ENCODE measurements at regions not wholly inside any gene's neighbourhood (a gene's known extent, or its start where the extent isn't known, plus 50 kb on each side); places are given as distances from the start of the nearest gene placed in this dataset.

GRCh38 chr9:96183751-96184150 is 118.2 kb downstream of the HSD17B3 start:
- DNase-seq (ENCODE audit: low read depth): no peak

DNA sequence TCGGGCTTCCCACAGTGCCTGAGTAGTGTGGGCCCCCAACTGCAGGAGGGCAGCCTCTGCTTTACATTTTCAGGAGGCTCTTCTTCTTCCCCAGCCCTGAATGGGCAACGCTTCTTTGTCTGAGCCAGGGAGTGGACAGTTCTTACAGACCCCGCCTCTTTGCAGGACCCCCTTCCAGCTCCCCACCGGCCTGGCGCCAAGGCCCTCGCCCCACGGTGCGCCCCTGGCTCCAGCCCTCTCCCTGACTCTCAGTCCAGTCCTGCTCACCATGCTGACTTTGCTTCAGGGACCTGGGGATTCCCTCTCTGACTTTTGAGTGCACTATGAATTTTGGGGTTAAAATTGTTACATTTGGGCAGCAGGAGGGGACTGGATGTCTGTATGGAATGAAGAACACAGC is 123.8 kb downstream of the HSD17B3 start:
- DNase-seq (ENCODE audit: low read depth): no peak

- no peak for DNase-seq (ENCODE audit: low read depth)
Observed at GRCh38 chr9:96177719-96178028, 124.3 kb downstream of the HSD17B3 start.

- DNase-seq (ENCODE audit: low read depth): no peak
Observed at GRCh38 chr9:96177005-96177718, 124.8 kb downstream of the HSD17B3 start.

- no peak for DNase-seq (ENCODE audit: low read depth)
Observed at GRCh38 chr9:96175796-96176195, 126.2 kb downstream of the HSD17B3 start.

DNA sequence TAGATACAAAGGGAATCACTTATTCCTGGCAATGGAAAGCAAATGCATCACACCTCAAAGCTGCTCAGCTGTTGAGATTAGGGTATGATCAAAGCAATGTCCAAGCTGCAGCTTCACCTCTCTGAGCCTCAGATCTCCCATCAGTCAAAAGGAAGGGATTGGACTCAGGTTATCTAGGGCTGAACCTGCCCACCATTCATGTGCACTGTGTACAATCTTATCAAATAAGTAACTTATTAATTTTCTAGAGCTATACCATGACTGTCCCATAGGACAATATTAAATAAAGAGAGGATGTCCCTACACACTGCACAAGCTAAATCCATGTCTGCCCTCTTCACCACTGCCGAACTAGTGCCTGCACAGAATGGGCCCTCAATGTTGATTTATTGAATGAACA is 127.0 kb downstream of the HSD17B3 start:
- DNase-seq (ENCODE audit: low read depth): no peak

GRCh38 chr9:96174371-96174770 is 127.6 kb downstream of the HSD17B3 start:
- DNase-seq (ENCODE audit: low read depth): no peak

- no peak for DNase-seq (ENCODE audit: low read depth)
Observed at GRCh38 chr9:96173640-96174039, 128.3 kb downstream of the HSD17B3 start.

GRCh38 chr9:96172797-96173196 is 129.2 kb downstream of the HSD17B3 start:
- no peak for DNase-seq (ENCODE audit: low read depth)

- no peak for DNase-seq (ENCODE audit: low read depth)
Observed at GRCh38 chr9:96171728-96172127, 130.2 kb downstream of the HSD17B3 start.

DNA sequence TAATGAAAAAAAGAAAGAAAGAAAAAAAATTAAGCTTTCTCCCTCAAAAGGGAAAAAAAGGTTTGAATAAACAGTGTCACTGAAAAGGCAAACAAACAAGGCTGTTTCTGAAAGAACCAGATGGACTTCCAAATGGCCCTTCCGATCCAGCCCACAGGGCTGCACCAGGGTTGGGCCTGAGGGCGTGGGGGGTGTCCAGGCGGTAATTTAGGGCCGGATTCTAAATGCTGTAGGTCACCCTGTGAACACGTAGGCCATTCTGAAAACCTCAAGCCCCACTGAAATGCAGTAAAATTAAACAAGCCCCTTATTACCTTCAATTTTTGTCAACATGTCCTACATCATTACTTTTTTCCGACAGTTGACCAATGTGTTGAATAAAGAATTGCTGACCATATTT is 132.1 kb downstream of the HSD17B3 start:
- no peak for DNase-seq (ENCODE audit: low read depth)

DNA sequence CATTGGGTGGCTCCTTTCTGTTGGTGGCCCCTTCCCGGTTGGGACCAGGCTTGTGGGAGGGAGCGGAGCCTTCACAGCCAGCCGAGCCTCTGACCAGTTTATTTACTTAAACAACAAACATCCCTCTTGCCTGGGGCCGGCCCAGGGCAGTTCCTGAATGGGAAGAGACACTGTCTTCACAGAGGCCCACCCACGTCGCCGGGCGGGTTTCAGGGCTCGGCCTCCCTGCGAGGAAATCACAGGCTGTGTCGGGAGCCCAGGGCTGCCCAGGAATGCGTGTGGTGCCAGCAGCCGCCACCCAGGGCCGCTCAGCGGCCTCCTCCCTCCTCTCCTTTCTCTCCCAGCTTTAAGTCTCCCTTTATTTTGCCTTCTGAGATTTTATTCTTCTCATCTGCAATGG is 132.5 kb downstream of the HSD17B3 start:
- no peak for DNase-seq (ENCODE audit: low read depth)

GRCh38 chr9:96168882-96169281 is 133.1 kb downstream of the HSD17B3 start:
- no peak for DNase-seq (ENCODE audit: low read depth)

- DNase-seq (ENCODE audit: low read depth): no peak
Observed at GRCh38 chr9:96167011-96167410, 135.0 kb downstream of the HSD17B3 start.

- no peak for DNase-seq (ENCODE audit: low read depth)
Observed at GRCh38 chr9:96164268-96164683, 137.7 kb downstream of the HSD17B3 start.

- no peak for DNase-seq (ENCODE audit: low read depth)
Observed at GRCh38 chr9:96163712-96164111, 138.3 kb downstream of the HSD17B3 start.

DNA sequence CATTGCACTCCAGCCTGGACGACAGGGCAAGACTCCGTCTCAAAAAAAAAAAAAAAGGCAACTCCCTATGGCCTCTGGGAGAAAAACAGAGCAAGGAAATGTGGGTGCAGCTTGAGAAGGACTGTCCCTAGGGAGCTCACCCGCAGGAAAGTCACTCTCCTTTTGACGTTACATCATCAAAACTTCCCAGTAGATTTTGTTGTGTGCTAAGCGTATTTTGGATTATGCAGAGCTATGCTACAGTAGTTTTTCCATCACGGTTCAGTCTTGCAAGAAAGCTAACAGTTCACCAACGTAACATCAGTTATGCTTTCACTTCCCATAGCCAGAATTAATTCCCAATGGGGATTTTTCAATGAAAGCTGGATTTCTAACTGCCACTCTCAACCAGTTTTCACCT is 138.8 kb downstream of the HSD17B3 start:
- no peak for DNase-seq (ENCODE audit: low read depth)

- no peak for DNase-seq (ENCODE audit: low read depth)
Observed at GRCh38 chr9:96161819-96162218, 140.2 kb downstream of the HSD17B3 start.

GRCh38 chr9:96160866-96161265 is 141.1 kb downstream of the HSD17B3 start:
- DNase-seq (ENCODE audit: low read depth): no peak

GRCh38 chr9:96160168-96160567 is 141.8 kb downstream of the HSD17B3 start:
- DNase-seq (ENCODE audit: low read depth): no peak

DNA sequence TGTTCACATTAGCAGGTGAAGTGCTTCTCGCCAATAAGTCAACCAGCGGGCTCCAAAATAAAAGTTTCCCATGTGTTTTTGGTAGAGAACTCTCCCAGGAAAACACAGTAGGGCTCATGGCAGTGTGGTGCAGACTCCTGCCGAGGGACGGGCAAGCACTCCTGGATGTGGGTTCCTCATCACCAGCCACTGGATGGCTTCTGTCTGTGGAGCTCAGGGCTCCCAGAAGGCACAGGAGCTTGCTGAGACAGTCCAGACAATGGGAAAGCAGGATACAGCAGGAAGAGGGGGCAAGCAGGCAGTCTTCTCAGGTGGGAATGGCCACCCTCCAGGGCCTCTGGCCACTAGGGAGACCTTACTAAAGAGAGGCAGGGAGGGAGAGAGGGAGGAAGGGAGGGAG is 142.4 kb downstream of the HSD17B3 start:
- no peak for DNase-seq (ENCODE audit: low read depth)

GRCh38 chr9:96158909-96159575 is 142.9 kb downstream of the HSD17B3 start:
- no peak for DNase-seq (ENCODE audit: low read depth)

- no peak for DNase-seq (ENCODE audit: low read depth)
Observed at GRCh38 chr9:96158147-96158546, 143.8 kb downstream of the HSD17B3 start.

DNA sequence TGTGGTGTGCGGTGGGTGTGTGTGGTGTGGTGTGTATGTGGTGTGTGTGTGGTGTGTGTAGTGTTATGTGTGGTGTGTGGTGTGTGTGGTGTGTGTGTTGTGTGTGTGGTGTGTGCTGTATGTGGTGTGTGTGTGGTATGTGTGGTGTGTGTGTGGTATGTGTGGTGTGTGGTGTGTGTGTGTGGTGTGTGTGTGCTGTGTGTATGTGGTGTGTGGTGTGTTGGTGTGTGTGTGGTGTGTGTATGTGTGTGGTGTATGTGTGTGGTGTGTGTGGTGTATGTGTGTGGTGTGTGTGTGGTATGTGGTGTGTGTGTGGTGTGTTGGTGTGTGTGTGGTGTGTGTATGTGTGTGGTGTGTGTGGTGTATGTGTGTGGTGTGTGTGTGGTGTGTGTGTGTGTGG is 144.3 kb downstream of the HSD17B3 start:
- DNase-seq (ENCODE audit: low read depth): no peak

Measured in stimulated activated CD8-positive, alpha-beta memory T cell treated with anti-CD3 and anti-CD28 coated beads, Interleukin-12 subunit alpha, Interleukin-12 subunit beta, amount 100 ng/mL, for 4 hours (primary cell).